ENCODE measurements at regions not wholly inside any gene's neighbourhood (a gene's known extent, or its start where the extent isn't known, plus 50 kb on each side); places are given as distances from the start of the nearest gene placed in this dataset.

- DNase-seq (ENCODE audit: low spot score) (no peak), ATAC-seq (no peak)
Observed at GRCh38 chr9:68644831-68645230, 60.2 kb upstream of the PIP5K1B start.

GRCh38 chr9:68648164-68648563 is 56.9 kb upstream of the PIP5K1B start:
- ATAC-seq (no peak), DNase-seq (ENCODE audit: low spot score) (no peak)

DNA sequence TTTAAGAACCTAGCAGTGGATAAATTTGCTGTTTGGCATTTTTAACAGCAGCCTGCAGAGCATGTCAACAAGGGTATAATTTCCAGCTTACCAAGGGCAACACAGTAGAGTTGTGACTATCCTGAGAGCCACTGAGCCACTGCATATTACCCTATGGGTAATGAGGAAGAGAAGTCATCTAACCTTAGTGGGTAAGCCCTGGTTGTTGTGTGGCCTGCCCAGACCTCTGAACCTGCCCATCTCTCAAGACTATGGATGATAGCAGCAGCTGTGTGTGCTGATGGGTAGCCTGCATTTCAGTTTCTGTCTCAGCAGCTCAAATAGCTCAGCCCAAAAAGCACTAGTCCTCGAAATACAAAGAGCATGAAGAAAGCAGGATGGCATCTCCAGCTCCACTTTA is 56.1 kb upstream of the PIP5K1B start:
- no peak for ATAC-seq

GRCh38 chr9:68651280-68651893 is 53.7 kb upstream of the PIP5K1B start:
- DNase-seq (ENCODE audit: low spot score) (no peak), ATAC-seq (no peak)

More for the DNA sequence above, 56.1 kb upstream of the PIP5K1B start:
- no peak for DNase-seq (ENCODE audit: low spot score)

- DNase-seq (ENCODE audit: low spot score) (no peak), ATAC-seq (no peak)
Observed at GRCh38 chr9:68653141-68653595, 51.9 kb upstream of the PIP5K1B start.

DNA sequence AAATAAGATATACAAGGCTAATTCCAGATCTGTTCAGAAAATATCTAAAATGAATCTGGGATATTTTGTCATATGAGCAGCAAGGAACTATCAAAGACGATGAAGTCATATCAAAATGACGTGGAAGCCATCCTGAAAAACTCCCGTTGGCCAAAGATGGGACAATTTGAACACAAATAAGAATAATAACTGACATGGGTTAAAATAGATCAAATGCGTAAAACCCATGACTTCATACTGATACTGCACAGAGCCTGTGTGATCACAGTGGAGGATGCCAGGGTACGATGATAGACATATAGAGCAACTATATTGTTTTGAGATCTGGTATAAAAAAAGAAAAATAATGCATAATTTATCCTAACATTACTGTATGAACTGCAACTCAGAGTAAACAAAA is 51.0 kb upstream of the PIP5K1B start:
- DNase-seq (ENCODE audit: low spot score) (no peak), ATAC-seq (no peak)

Measured in left lobe of liver (tissue), 2 donors.